H1 (cell line): ENCODE measurements at regions not wholly inside any gene's neighbourhood (a gene's known extent, or its start where the extent isn't known, plus 50 kb on each side); places are given as distances from the start of the nearest gene placed in this dataset.

Source experiments
- CTCF ChIA-PET: fragments of 300-600 bp; sonication (Branson Sonifier 250); formaldehyde crosslinking; loops from one replicate; lab custom pipeline; 2021; ENCODE audit not compliant: partially characterized antibody; lab: Charles Lee
- POLR2A ChIA-PET: fragments of 300-600 bp; sonication (Branson Sonifier 250); formaldehyde crosslinking; loops from one replicate; lab custom pipeline; 2021; ENCODE audit warnings: inconsistent platforms; ENCODE audit not compliant: partially characterized antibody; lab: Charles Lee
- DNase-seq, 2 experiments: peaks; one replicate each; pipeline versions ENCODE4 v3.0.0 to v3.0.0-alpha.2; 2010 to 2022; ENCODE audit warnings: low spot score in 2 of 2, low read depth in 1 of 2, mixed read lengths in 1 of 2
- FAIRE-seq: peaks from 2 replicates; lab custom pipeline; 2011; peaks lifted over from hg19 to GRCh38; lab: Jason Lieb, UNC
- H2AFZ ChIP-seq: 2 replicates; pipeline ENCODE4 v1.8.1; 2012; ENCODE audit warnings: low read length, inconsistent platforms
- H2AK5ac ChIP-seq: 2 replicates; pipeline ENCODE4 v1.6.1; 2013; ENCODE audit warnings: low read depth, low read length
- H2BK120ac ChIP-seq: replicated peaks from 2 replicates; pipeline ENCODE3; 2013; ENCODE audit warnings: low read depth, low read length, inconsistent platforms
- H2BK12ac ChIP-seq: 2 replicates; pipeline ENCODE4 v1.6.1; 2013; ENCODE audit warnings: low read depth, low read length
- H2BK15ac ChIP-seq: 2 replicates; pipeline ENCODE4 v1.6.1; 2013; ENCODE audit warnings: low read length
- H2BK20ac ChIP-seq: 2 replicates; pipeline ENCODE4 v1.6.1; 2013; ENCODE audit warnings: low read length
- H2BK5ac ChIP-seq: 2 replicates; pipeline ENCODE4 v1.6.1; 2013; ENCODE audit warnings: low read depth, low read length
- H3K14ac ChIP-seq: 2 replicates; pipeline ENCODE4 v1.6.1; 2013; ENCODE audit warnings: inconsistent platforms; ENCODE audit not compliant: insufficient read length
- H3K18ac ChIP-seq: 2 replicates; pipeline ENCODE4 v1.6.1; 2013; ENCODE audit warnings: low read length; ENCODE audit errors: extremely low read depth
- H3K23ac ChIP-seq: 2 replicates; pipeline ENCODE4 v1.6.1; 2013; ENCODE audit warnings: inconsistent platforms; ENCODE audit not compliant: insufficient read length
- H3K23me2 ChIP-seq: 2 replicates; pipeline ENCODE4 v1.6.1; 2013; ENCODE audit warnings: low read depth, low read length
- H3K27ac ChIP-seq: 2 replicates; pipeline ENCODE4 v1.6.1; 2011; ENCODE audit warnings: low read depth, low read length, inconsistent platforms
- H3K27me3 ChIP-seq, 4 experiments: replicated peaks in 1 of 4; 1 replicate in 1 of 4; 2 replicates in 3 of 4; pipeline versions ENCODE4 v1.6.1 to v1.8.1; 2011 to 2013; ENCODE audit warnings: low read length in 3 of 4, mild to moderate bottlenecking in 3 of 4, inconsistent platforms in 2 of 4, mixed read lengths in 2 of 4, moderate library complexity in 1 of 4; ENCODE audit not compliant: control insufficient read depth in 3 of 4, insufficient read depth in 3 of 4; ENCODE audit errors: extremely low read depth in 1 of 4
- H3K36me3 ChIP-seq, 4 experiments: 2 replicates each; pipeline versions ENCODE4 v1.6.1 to v1.8.1; 2011 to 2013; ENCODE audit warnings: mild to moderate bottlenecking in 4 of 4, low read length in 3 of 4, moderate library complexity in 2 of 4, control low read depth in 1 of 4, inconsistent platforms in 1 of 4; ENCODE audit not compliant: insufficient read depth in 4 of 4, control insufficient read depth in 2 of 4
- H3K4ac ChIP-seq: replicated peaks from 2 replicates; pipeline ENCODE3; 2013; ENCODE audit warnings: low read length, low read depth, mixed read lengths, inconsistent platforms; ENCODE audit not compliant: insufficient read length
- H3K4me1 ChIP-seq, 4 experiments: replicated peaks in 1 of 4; 1 replicate in 1 of 4; 2 replicates in 3 of 4; pipeline versions ENCODE4 v1.6.1 to v1.8.1; 2011 to 2013; ENCODE audit warnings: low read length in 3 of 4, inconsistent platforms in 2 of 4, mixed read lengths in 1 of 4; ENCODE audit not compliant: insufficient read depth in 4 of 4, control insufficient read depth in 3 of 4
- H3K4me2 ChIP-seq, 2 experiments: 2 replicates each; pipeline versions ENCODE4 v1.6.1 to v1.8.1; 2011 to 2013; ENCODE audit warnings: low read depth in 2 of 2, low read length in 2 of 2, control low read depth in 1 of 2, inconsistent platforms in 1 of 2, mild to moderate bottlenecking in 1 of 2; ENCODE audit not compliant: insufficient read depth in 1 of 2
- H3K4me3 ChIP-seq, 4 experiments: fragments of 200-600, 300-600 bp in 1 of 4; sonication (generic), shearing (Covaris generic), sonication (Bioruptor Twin) in 1 of 4; 2 replicates each; pipeline versions ENCODE4 v1.5.1 to v1.8.1; 2011 to 2016; ENCODE audit warnings: low read length in 4 of 4, low read depth in 3 of 4, control low read depth in 2 of 4, inconsistent platforms in 2 of 4, mild to moderate bottlenecking in 2 of 4, mixed read lengths in 1 of 4, moderate library complexity in 1 of 4; ENCODE audit not compliant: insufficient read depth in 2 of 4; ENCODE audit errors: extremely low read depth in 1 of 4
- H3K56ac ChIP-seq: replicated peaks from 2 replicates; pipeline ENCODE3; 2013; ENCODE audit warnings: low read depth, mild to moderate bottlenecking, mixed read lengths, low read length, inconsistent platforms; ENCODE audit not compliant: insufficient read length
- H3K79me1 ChIP-seq: 2 replicates; pipeline ENCODE4 v1.6.1; 2013; ENCODE audit warnings: low read depth, low read length, control low read depth
- H3K79me2 ChIP-seq, 2 experiments: 2 replicates each; pipeline versions ENCODE4 v1.6.1 to v1.8.1; 2012 to 2013; ENCODE audit warnings: low read length in 2 of 2, mild to moderate bottlenecking in 2 of 2, inconsistent platforms in 1 of 2; ENCODE audit not compliant: insufficient read depth in 2 of 2, control insufficient read depth in 1 of 2
- H3K9ac ChIP-seq, 4 experiments: replicated peaks in 1 of 4; 1 replicate in 1 of 4; 2 replicates in 3 of 4; pipeline versions ENCODE4 v1.6.1 to v1.8.1; 2011 to 2013; ENCODE audit warnings: low read depth in 3 of 4, low read length in 3 of 4, control low read depth in 2 of 4, mild to moderate bottlenecking in 2 of 4, moderate library complexity in 2 of 4, inconsistent platforms in 1 of 4; ENCODE audit errors: extremely low read depth in 1 of 4
- H3K9me3 ChIP-seq, 2 experiments: 2 replicates each; pipeline versions ENCODE4 v1.6.1 to v1.8.1; 2012 to 2013; ENCODE audit warnings: mild to moderate bottlenecking in 2 of 2, moderate library complexity in 2 of 2, control low read depth in 1 of 2, inconsistent platforms in 1 of 2, low read depth in 1 of 2, low read length in 1 of 2, mixed read lengths in 1 of 2; ENCODE audit not compliant: insufficient read depth in 2 of 2
- H4K20me1 ChIP-seq, 2 experiments: replicated peaks in 1 of 2; 2 replicates each; pipeline versions ENCODE3 to v1.8.1; 2011 to 2013; ENCODE audit warnings: inconsistent platforms in 2 of 2, low read length in 2 of 2, mild to moderate bottlenecking in 1 of 2; ENCODE audit not compliant: insufficient read depth in 2 of 2, control insufficient read depth in 1 of 2
- H4K5ac ChIP-seq: 2 replicates; pipeline ENCODE4 v1.6.1; 2013; ENCODE audit warnings: low read length, low read depth, mixed read lengths, inconsistent platforms; ENCODE audit not compliant: insufficient read length
- H4K8ac ChIP-seq: 2 replicates; pipeline ENCODE4 v1.8.0; 2013; ENCODE audit warnings: mild to moderate bottlenecking, moderate library complexity, low read length, inconsistent platforms; ENCODE audit not compliant: insufficient read depth; ENCODE audit errors: extremely low read depth
- H4K91ac ChIP-seq: replicated peaks from 2 replicates; pipeline ENCODE3; 2013; ENCODE audit warnings: low read length, mixed read lengths, inconsistent platforms; ENCODE audit not compliant: insufficient read length
- ASH2L ChIP-seq: fragments of 200-600, 300-600 bp; sonication (generic); IDR thresholded peaks from one replicate; pipeline ENCODE4 v1.7.1; 2017; ENCODE audit warnings: low read length
- CBX5 ChIP-seq: fragments of 300-800, 300-1000 bp; sonication (generic); IDR thresholded peaks from 2 replicates; pipeline ENCODE4 v1.7.1; 2016; ENCODE audit warnings: antibody characterized with exemption, low read length, low read depth
- CTBP2 ChIP-seq: IDR thresholded peaks from 2 replicates; pipeline ENCODE4 v1.7.0; 2011; ENCODE audit warnings: borderline replicate concordance, mild to moderate bottlenecking, moderate library complexity, mixed read lengths, low read length; ENCODE audit not compliant: insufficient read depth, insufficient read length
- FOSL1 ChIP-seq: IDR thresholded peaks from 2 replicates; pipeline ENCODE4 v1.6.1; 2011; ENCODE audit warnings: mild to moderate bottlenecking, low read depth, low read length, moderate library complexity; ENCODE audit not compliant: insufficient read depth
- JUN ChIP-seq: IDR thresholded peaks from 2 replicates; pipeline ENCODE4 v1.6.1; 2011; ENCODE audit warnings: low read depth, mild to moderate bottlenecking, improper control_type of control experiment, low read length
- KDM4A ChIP-seq: IDR thresholded peaks from one replicate; pipeline ENCODE4 v1.7.1; 2012; ENCODE audit warnings: low read depth, mild to moderate bottlenecking, moderate library complexity, low read length, inconsistent platforms; ENCODE audit not compliant: severe bottlenecking
- RFX5 ChIP-seq: IDR thresholded peaks from 2 replicates; pipeline ENCODE4 v1.6.1; 2011; ENCODE audit warnings: low read depth, low read length, improper control_type of control experiment, borderline replicate concordance
- RXRA ChIP-seq: IDR thresholded peaks from 2 replicates; pipeline ENCODE4 v1.6.1; 2011; ENCODE audit warnings: low read depth, mild to moderate bottlenecking, low read length, moderate library complexity; ENCODE audit not compliant: insufficient read depth
- SIN3A ChIP-seq, 2 experiments: IDR thresholded peaks in 1 of 2; conservative IDR thresholded peaks in 1 of 2; 2 replicates each; pipeline ENCODE4 v1.6.1; 2011 to 2012; ENCODE audit warnings: low read length in 2 of 2, improper control_type of control experiment in 1 of 2, low read depth in 1 of 2, mild to moderate bottlenecking in 1 of 2
- SP2 ChIP-seq: IDR thresholded peaks from 2 replicates; pipeline ENCODE4 v1.6.1; 2012; ENCODE audit warnings: mild to moderate bottlenecking, low read length, inconsistent platforms
- TAF1 ChIP-seq: IDR thresholded peaks from 2 replicates; pipeline ENCODE4 v1.6.1; 2011; ENCODE audit warnings: mild to moderate bottlenecking, low read depth, low read length
- TCF12 ChIP-seq: IDR thresholded peaks from 2 replicates; pipeline ENCODE4 v1.6.1; 2011; ENCODE audit warnings: low read depth, mild to moderate bottlenecking, low read length
- WGBS, 2 experiments: shearing (Covaris generic) in 1 of 2; methylation state at CpG; one replicate each; pipeline versions ENCODE4 v1.1.6 to v1.1.7; 2013 to 2015; ENCODE audit warnings: low lambda C conversion rate in 2 of 2, mixed read lengths in 2 of 2, inconsistent platforms in 1 of 2, low coverage in 1 of 2, missing lambda C conversion rate in 1 of 2; ENCODE audit not compliant: insufficient replicate concordance in 2 of 2, insufficient coverage in 1 of 2, insufficient read length in 1 of 2; ENCODE audit errors: extremely low coverage in 1 of 2, missing lambda C conversion rate in 1 of 2; 5-methylcytosine and 5-hydroxymethylcytosine counted together
- TF ChIP-seq, protein P1 (sequence below): IDR thresholded peaks from 2 replicates; pipeline ENCODE4 v1.6.1; 2012; ENCODE audit warnings: inconsistent platforms
- TF ChIP-seq, protein P2 (sequence below): IDR thresholded peaks from 2 replicates; pipeline ENCODE4 v1.6.1; 2011; ENCODE audit warnings: low read depth, mild to moderate bottlenecking, low read length; ENCODE audit not compliant: insufficient read depth

DNA sequence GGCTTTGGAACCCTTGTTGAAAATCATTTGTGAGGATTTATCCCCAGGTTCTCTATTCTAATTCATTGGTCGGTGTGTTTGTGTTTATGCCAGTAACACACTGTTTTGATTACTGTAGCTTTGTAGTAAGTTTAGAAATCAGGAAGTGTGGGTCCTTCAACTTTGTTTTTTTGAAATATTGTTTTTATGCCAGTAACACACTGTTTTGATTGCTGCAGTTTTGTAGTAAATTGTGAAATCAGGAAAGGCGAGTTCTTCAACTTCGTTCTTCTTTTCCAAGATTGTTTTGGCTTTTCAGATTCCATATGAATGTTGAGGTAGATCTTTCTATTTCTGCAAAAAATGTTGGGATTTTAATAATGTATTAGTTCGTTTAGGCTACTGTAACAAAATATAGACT, 314.6 kb downstream of the RPLP1 start:
- Histone ChIP-seq H4K8ac (no peak overlapping the region), H2BK120ac (no peak overlapping the region), H3K4me3 (no peak overlapping the region), H2AFZ (no peak overlapping the region), H3K18ac (no peak overlapping the region), H3K36me3 (no peaks in the 10 kb centered on the region), H3K4ac (no peak overlapping the region), H3K23ac (no peak overlapping the region), H2BK20ac (no peak overlapping the region), H3K27ac (no peak overlapping the region), H2BK12ac (no peak overlapping the region), H2AK5ac (no peak overlapping the region), H2BK15ac (no peak overlapping the region), H3K27me3 (no peaks in the 10 kb centered on the region), H3K79me2 (no peaks in the 10 kb centered on the region), H3K79me1 (no peaks in the 10 kb centered on the region), H2BK5ac (no peak overlapping the region), H3K14ac (no peak overlapping the region), H3K9ac (no peak overlapping the region), H4K5ac (no peak overlapping the region), H3K56ac (no peak overlapping the region), H3K4me2 (no peak overlapping the region), H3K9me3 (no peaks in the 10 kb centered on the region), H3K4me1 (peaks cover 0 to 2% (median under 1%) of the 10 kb centered on the region in 4 experiments; a peak in 2 of 7 replicates), H3K23me2 (no peaks in the 10 kb centered on the region), H4K91ac (no peak overlapping the region), H4K20me1 (no peaks in the 10 kb centered on the region)
- ChIA-PET POLR2A (no interaction called here), CTCF (no interaction called here)
- WGBS, 2 experiments = 90% methylated on average over 4 of the region's 4 CpGs; no CpG with 5 or more reads in 1 of the 2 experiments
- FAIRE-seq (no peak), DNase-seq (no peak)
- no peak for TF ChIP-seq TAF1
- no peak for TF ChIP-seq JUN
- TF ChIP-seq TCF12 = no peak
- TF ChIP-seq SP2 = no peak
- no peak for TF ChIP-seq CTBP2
- TF ChIP-seq CBX5 = no peak
- no peak for TF ChIP-seq SIN3A (conservative IDR thresholded peaks at IDR 0.05 in 1 of 2, IDR thresholded peaks at IDR 0.05 in 1 of 2; ENCODE audit: low read depth in 1 of 2, low read length in 2 of 2)
- TF ChIP-seq, protein P1, sequence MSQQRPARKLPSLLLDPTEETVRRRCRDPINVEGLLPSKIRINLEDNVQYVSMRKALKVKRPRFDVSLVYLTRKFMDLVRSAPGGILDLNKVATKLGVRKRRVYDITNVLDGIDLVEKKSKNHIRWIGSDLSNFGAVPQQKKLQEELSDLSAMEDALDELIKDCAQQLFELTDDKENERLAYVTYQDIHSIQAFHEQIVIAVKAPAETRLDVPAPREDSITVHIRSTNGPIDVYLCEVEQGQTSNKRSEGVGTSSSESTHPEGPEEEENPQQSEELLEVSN = no peak
- TF ChIP-seq KDM4A = no peak
- no peak for TF ChIP-seq RXRA
- TF ChIP-seq RFX5 = no peak
- TF ChIP-seq, protein P2, sequence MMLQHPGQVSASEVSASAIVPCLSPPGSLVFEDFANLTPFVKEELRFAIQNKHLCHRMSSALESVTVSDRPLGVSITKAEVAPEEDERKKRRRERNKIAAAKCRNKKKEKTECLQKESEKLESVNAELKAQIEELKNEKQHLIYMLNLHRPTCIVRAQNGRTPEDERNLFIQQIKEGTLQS = no peak
- TF ChIP-seq ASH2L = no peak
- TF ChIP-seq FOSL1 = no peak
